Activated CD8-positive, alpha-beta T cell treated with anti-CD3 and anti-CD28 coated beads for 36 hours (primary cell): ENCODE measurements at regions not wholly inside any gene's neighbourhood (a gene's known extent, or its start where the extent isn't known, plus 50 kb on each side); places are given as distances from the start of the nearest gene placed in this dataset.

Source experiments
- ATAC-seq: fragments of 200-7000 bp; cut with Tn5 transposase; one replicate; pipeline ENCODE4 v1.10.0; 2021; ENCODE audit warnings: mild to moderate bottlenecking, moderate library complexity
- CTCF ChIA-PET: fragments of 350-600 bp; sonication (Branson Sonifier 250); formaldehyde crosslinking; loops from one replicate; lab custom pipeline; 2021; ENCODE audit warnings: antibody characterized with exemption; lab: Charles Lee
- POLR2A ChIA-PET: fragments of 350-600 bp; sonication (Branson Sonifier 250); formaldehyde crosslinking; loops from one replicate; lab custom pipeline; 2021; ENCODE audit warnings: antibody characterized with exemption; lab: Charles Lee
- DNase-seq: peaks from one replicate; pipeline ENCODE4 v3.0.0-alpha.2; 2020
- H3K27ac Mint-ChIP-seq: one replicate; pipeline ENCODE4 v1.8.0; 2021; ENCODE audit warnings: mild to moderate bottlenecking, mixed read lengths
- H3K27me3 Mint-ChIP-seq: one replicate; pipeline ENCODE4 v1.8.0; 2021; ENCODE audit warnings: mixed read lengths
- H3K36me3 Mint-ChIP-seq: one replicate; pipeline ENCODE4 v1.8.0; 2021; ENCODE audit warnings: low read depth, mixed read lengths
- H3K4me1 Mint-ChIP-seq: one replicate; pipeline ENCODE4 v1.8.0; 2021; ENCODE audit warnings: low read depth, mixed read lengths
- H3K4me3 Mint-ChIP-seq: one replicate; pipeline ENCODE4 v1.8.0; 2021; ENCODE audit warnings: mild to moderate bottlenecking, moderate library complexity, mixed read lengths
- H3K9me3 Mint-ChIP-seq: one replicate; pipeline ENCODE4 v1.8.0; 2021; ENCODE audit warnings: mixed read lengths
- intact Hi-C: fragments of 100-400 bp; cut with micrococcal nuclease; formaldehyde crosslinking; loops from one replicate; pipeline ENCODE4 v1.10.0; 2022
- TF ChIP-seq, protein P1 (sequence below): fragments of 200-600 bp; IDR thresholded peaks from one replicate; pipeline ENCODE4 v1.8.0; 2022; ENCODE audit warnings: antibody characterized with exemption, mild to moderate bottlenecking

DNA sequence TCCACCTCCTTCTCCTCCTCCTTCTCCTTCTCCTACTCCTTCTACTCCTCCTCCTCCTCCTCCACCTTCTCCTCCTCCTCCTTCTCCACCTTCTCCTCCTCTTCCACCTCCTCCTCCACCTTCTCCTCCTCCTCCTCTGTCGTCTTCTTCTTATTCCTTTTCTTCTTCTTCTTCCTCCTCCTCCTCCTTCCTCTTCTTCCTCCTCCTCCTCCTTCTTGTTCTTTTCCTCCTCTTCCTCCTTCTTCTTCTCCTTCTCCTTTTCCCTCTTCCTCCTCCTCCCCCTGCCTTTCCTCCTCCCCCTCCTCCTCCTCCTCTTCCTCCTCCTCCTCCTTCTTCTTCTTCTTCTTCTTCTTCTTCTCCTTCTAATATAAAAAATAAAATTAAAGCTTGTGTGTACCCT, 971.2 kb upstream of the PIK3C3 start:
- Mint-ChIP-seq H3K27me3 (no peaks in the 10 kb centered on the region), H3K36me3 (no peaks in the 10 kb centered on the region)
- CTCF ChIA-PET = no interaction called here

DNA sequence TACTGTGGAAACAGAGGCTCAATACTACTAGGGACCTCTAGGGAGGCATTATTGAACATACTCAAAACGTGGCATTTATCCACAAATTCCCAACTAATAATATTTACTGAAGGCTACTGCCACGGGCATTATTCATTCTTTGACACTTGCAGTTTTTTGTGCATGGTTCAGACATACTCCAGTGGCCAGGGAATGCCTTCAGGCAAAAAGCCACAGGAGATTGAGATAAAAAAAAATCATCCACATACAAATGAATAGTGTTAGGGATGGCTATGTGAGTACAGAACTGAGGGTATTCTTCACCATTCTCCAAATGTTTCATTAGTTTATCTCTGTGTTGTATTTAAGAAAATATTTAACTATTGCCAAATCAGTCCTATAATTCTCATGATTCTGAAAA, 974.9 kb upstream of the PIK3C3 start:
- Mint-ChIP-seq H3K36me3 (no peaks in the 10 kb centered on the region), H3K4me1 (no peaks in the 10 kb centered on the region), H3K9me3 (peaks cover 6% of the 10 kb centered on the region), H3K4me3 (no peak overlapping the region), H3K27ac (no peak overlapping the region), H3K27me3 (no peaks in the 10 kb centered on the region)
- intact Hi-C loops = no loop called here
- ChIA-PET CTCF (no interaction called here), POLR2A (no interaction called here)
- ATAC-seq (no peak), DNase-seq (no peak)
- TF ChIP-seq, protein P1, sequence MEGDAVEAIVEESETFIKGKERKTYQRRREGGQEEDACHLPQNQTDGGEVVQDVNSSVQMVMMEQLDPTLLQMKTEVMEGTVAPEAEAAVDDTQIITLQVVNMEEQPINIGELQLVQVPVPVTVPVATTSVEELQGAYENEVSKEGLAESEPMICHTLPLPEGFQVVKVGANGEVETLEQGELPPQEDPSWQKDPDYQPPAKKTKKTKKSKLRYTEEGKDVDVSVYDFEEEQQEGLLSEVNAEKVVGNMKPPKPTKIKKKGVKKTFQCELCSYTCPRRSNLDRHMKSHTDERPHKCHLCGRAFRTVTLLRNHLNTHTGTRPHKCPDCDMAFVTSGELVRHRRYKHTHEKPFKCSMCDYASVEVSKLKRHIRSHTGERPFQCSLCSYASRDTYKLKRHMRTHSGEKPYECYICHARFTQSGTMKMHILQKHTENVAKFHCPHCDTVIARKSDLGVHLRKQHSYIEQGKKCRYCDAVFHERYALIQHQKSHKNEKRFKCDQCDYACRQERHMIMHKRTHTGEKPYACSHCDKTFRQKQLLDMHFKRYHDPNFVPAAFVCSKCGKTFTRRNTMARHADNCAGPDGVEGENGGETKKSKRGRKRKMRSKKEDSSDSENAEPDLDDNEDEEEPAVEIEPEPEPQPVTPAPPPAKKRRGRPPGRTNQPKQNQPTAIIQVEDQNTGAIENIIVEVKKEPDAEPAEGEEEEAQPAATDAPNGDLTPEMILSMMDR = no peak

More for the DNA sequence above, 971.2 kb upstream of the PIK3C3 start:
- no peak overlapping the region for H3K4me3 Mint-ChIP-seq
- intact Hi-C loops = no loop called here
- no peak for ATAC-seq
- peaks cover 6% of the 10 kb centered on the region for H3K9me3 Mint-ChIP-seq
- no peak for DNase-seq
- no peak overlapping the region for H3K27ac Mint-ChIP-seq
- TF ChIP-seq, protein P1 = no peak
- POLR2A ChIA-PET = no interaction called here
- no peaks in the 10 kb centered on the region for H3K4me1 Mint-ChIP-seq

DNA sequence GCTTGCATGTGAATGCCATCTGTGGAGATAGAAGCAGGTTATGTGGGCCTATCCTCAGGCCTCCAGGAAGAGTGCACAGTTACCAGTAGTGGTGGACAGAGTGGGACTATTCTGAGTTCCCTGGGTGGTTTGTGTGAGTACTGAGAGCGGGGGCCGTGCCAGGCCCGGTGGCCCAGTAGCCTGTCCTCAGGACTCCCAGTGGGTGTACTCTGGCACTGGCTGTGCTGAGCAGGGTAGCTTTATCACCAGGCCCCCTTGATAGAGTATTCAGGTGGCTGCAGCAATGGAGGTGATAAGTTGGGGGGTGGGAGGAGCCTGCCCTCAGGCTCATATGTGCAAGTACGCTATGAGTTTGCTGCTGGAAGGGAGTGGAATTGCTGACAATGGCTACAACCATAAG, 979.0 kb upstream of the PIK3C3 start:
- H3K27ac Mint-ChIP-seq = no peak overlapping the region
- no peaks in the 10 kb centered on the region for H3K36me3 Mint-ChIP-seq
- H3K4me1 Mint-ChIP-seq = no peaks in the 10 kb centered on the region
- DNase-seq (no peak), ATAC-seq (no peak)
- no peaks in the 10 kb centered on the region for H3K27me3 Mint-ChIP-seq
- peaks cover 11% of the 10 kb centered on the region for H3K9me3 Mint-ChIP-seq
- intact Hi-C loops = no loop called here
- TF ChIP-seq, protein P1 = no peak
- ChIA-PET CTCF (no interaction called here), POLR2A (no interaction called here)
- no peak overlapping the region for H3K4me3 Mint-ChIP-seq

DNA sequence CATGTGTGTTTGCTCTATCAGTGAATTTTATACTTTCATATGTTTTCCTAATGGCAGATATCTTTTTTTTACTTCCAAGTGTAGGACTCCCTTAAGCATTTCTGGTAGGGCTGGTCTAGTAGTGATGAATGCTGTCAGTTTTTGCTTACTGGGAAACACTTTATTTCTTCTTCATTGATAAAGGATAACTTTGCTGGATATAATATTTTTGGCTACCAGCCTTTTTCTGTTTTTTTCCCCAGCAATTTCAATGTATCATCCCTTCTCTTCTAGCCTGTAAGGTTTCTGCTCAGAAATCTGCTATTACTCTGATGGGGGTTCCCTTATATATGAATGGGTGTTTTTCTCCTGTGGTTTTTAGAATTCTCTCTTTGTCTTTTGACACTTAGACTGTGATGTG, 980.6 kb upstream of the PIK3C3 start:
- ChIA-PET CTCF (no interaction called here), POLR2A (no interaction called here)
- intact Hi-C loops = no loop called here
- DNase-seq (no peak), ATAC-seq (no peak)
- no peaks in the 10 kb centered on the region for H3K36me3 Mint-ChIP-seq
- H3K4me3 Mint-ChIP-seq = no peak overlapping the region
- H3K9me3 Mint-ChIP-seq = peaks cover 11% of the 10 kb centered on the region
- H3K4me1 Mint-ChIP-seq = no peaks in the 10 kb centered on the region
- H3K27ac Mint-ChIP-seq = no peak overlapping the region
- H3K27me3 Mint-ChIP-seq = no peaks in the 10 kb centered on the region
- TF ChIP-seq, protein P1 = no peak

DNA sequence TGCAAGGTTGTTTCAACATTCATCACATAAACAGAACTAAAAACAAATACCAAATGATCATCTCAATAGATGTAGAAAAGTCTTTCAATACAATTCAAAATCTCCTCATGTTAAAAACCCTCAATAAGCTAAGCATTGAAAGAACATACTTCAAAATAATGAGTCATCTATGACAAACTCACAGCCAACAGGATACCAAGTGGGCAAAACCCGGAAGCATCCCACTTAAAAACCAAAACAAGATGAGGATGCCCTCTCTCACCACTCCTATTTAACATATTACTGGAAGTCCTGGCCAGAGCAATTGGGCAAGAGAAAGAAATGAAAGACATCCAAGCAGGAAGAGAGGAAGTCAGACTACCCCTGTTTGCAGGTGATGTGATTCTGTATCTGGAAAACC, 992.2 kb upstream of the PIK3C3 start:
- POLR2A ChIA-PET = interaction anchor here (0.6 kb wide), 1 partner anchor 864 kb away, joined by 3 read pairs; no protein-coding TSS in a partner anchor
- TF ChIP-seq, protein P1 = no peak
- H3K4me1 Mint-ChIP-seq = no peaks in the 10 kb centered on the region
- ATAC-seq (no peak), DNase-seq (no peak)
- CTCF ChIA-PET = no interaction called here
- H3K4me3 Mint-ChIP-seq = no peak overlapping the region
- intact Hi-C loops = no loop called here
- H3K27me3 Mint-ChIP-seq = no peaks in the 10 kb centered on the region
- no peaks in the 10 kb centered on the region for H3K36me3 Mint-ChIP-seq
- peaks cover 16% of the 10 kb centered on the region for H3K9me3 Mint-ChIP-seq
- H3K27ac Mint-ChIP-seq = no peak overlapping the region
